GM21529 (cell line): ENCODE measurements at regions not wholly inside any gene's neighbourhood (a gene's known extent, or its start where the extent isn't known, plus 50 kb on each side); places are given as distances from the start of the nearest gene placed in this dataset.

ENCODE experiments used
- ATAC-seq: cut with Tn5 transposase; IDR thresholded peaks from one replicate; pipeline ENCODE4 v1.9.1; 2021; ENCODE audit not compliant: unreplicated experiment

DNA sequence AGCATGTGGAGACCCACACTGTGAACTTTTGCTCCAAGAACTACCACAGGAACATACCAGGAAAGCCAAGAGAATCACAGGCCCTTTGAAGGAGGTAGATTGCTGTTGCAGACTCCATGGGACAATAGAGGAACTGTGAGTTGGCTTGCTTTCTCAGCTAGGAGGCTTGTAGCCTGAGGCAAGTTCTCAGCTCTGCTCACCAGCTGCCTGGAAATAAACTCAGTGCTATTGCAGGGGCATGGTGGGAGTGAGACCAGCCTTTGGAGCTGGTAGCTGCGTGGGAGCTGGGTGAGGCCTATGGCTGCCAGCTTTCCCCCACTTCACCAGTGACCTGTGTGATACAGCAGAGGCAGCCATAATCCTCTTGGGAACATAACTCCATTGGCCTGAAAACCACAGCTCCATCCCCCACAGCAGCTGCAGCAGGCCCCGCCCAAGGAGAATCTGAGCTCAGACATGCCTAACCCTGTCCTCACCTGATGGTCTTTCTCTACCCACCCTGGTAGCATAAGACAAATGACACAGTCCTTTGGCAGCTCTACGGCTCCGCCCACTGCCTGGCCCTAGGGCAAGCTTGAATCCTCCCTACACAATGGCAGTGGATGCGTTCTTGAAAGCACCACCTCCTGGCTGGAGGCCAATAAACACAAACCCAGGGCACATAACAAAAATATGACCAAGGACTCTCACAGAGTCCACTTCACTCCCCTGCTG, 389.5 kb downstream of the KIF4B start:
- no peak for ATAC-seq

DNA sequence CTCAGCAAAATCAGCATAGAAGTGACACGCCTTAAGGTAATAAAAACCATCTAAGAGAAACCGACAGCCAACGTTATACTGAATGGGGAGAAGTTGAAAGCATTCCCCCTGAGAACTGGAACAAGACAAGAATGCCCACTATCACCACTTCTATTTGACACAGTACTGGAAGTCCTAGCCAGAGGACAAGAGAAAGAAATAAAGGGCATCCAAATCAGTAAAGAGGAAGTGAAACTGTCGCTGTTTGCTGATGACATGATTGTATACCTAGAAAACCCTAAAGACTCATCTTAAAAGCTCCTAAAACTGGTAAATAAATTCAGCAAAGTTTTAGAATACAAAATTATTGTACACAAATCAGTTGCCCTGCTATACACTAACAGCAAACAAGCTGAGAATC, 393.3 kb downstream of the KIF4B start:
- ATAC-seq: peak; percentile 48

DNA sequence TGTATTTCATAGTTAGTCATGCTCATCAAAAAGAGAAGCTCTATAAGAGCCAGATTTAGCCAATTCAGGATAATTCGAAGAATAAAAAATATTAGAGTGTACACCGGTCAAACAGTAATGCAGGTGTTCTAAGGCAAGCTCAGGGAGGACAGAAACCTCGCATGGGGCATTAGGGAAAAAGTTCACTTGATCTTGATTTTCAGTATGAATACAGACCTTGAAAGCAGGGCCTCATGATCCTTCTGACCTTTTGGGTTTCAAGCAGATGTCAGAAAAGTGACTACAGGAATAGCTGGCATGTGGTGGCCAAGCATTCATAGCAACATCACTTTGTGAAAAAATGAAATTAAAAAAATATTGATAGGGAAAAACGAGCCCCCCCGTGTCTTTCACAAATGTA, 394.9 kb downstream of the KIF4B start:
- no peak for ATAC-seq

GRCh38 chr5:155416765-155417164, 403.2 kb downstream of the KIF4B start:
- no peak for ATAC-seq

- no peak for ATAC-seq
Measured at GRCh38 chr5:155418960-155419579, 405.5 kb downstream of the KIF4B start.

- ATAC-seq: no peak
Measured at GRCh38 chr5:155430192-155430591, 416.6 kb downstream of the KIF4B start.

DNA sequence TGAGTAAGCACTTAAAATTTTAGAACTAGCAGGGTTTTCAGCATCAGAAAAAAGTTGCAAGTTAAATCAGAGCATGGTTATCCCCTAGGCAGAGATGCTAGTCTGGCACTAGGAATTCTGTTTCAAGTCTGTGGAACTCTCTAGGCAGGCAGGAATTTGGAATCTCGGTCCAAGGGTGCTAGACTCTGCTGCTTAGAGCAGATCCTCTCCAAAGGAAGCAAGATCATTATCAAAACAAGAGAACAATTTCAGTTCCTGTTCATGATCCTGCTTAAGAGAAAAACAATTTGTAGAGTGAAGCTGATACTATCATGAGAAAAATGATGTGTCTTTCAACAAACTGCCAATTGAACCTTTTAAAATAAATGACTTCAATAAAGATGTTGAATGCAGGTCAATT, 420.7 kb downstream of the KIF4B start:
- ATAC-seq: no peak

- ATAC-seq: no peak
Measured at GRCh38 chr5:155434681-155435080, 421.1 kb downstream of the KIF4B start.

DNA sequence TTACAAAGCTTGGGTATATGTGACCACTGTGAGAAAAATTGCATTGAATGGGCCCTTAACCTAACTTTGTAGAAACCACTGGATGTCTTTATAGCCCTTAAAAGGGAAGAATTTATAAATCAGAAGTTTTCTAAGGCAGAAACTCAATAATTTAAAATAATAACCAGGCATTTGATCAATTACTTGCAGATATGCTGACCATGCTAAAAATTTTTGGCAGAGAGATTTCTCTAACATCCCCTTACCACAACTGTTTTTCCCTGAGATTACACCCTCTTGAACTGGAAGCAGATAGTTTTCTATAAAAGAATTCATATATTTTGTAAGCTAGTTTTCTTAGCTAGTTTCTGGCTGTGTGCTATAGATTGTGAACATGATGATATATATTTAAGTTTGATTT, 428.3 kb downstream of the KIF4B start:
- no peak for ATAC-seq

- ATAC-seq: no peak
Measured at GRCh38 chr5:155451106-155451505, 437.6 kb downstream of the KIF4B start.

- no peak for ATAC-seq
Measured at GRCh38 chr5:155455791-155456514, 442.4 kb downstream of the KIF4B start.

- no peak for ATAC-seq
Measured at GRCh38 chr5:155459889-155460500, 446.4 kb downstream of the KIF4B start.

DNA sequence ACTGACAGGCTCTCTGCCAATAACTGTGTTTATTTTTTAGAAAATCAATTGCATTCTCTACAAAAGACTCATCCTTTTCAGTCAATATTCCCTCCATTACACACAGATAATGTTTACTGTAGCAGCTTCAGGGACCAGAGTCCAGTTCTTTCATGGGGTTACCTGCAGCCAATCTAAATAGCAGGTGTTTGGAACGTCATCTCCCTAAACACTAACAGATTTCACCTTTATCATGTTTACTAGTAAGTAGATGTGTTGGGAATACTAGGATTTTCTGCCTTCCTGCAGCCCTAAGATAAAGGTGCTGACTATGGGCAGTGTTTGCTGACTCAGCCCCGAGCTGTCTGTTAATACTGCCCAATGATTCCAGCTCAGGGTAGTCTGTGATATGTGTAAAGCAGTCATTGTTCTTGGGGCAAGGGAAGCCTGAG, 447.0 kb downstream of the KIF4B start:
- no peak for ATAC-seq

GRCh38 chr5:155461304-155461703, 447.7 kb downstream of the KIF4B start:
- no peak for ATAC-seq

GRCh38 chr5:155466851-155467250, 453.3 kb downstream of the KIF4B start:
- no peak for ATAC-seq

DNA sequence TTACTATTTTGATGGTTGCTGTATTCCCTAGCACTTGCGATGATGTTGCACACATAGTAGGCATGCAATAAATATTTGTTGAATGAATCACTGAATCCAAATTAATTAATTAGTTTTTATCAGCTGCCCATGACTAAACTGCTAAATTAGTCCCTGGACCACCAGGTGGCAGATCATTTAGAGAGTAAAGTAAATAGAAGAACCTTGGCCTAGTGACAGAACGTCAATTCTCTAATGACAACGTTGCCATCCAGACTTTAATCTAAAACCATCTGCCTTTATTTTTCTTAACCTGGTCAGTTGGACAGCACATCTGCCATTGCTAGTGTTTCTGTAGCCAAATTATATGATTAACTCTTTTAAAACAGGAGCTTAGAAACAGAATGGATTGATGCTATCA, 457.5 kb downstream of the KIF4B start:
- ATAC-seq: no peak

DNA sequence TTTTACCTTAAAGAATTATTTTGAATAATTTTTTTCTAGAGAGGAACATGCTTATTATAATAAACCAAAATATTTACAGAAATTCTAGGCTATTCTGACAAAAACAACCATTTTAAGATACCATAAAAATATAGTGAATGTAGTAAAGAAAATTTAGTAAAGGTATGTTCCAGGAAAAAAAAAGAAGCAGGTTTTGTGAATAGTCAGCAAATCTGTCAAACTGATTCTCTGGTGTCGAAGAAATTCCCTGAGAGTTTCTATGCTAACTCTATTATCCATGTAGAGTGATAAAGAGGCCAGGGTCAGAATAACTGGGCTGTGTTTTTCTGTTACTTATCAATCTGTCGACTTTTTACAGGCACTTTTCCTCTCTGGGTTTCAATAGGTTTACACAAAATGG, 459.2 kb downstream of the KIF4B start:
- ATAC-seq: no peak

GRCh38 chr5:155475318-155475717, 461.8 kb downstream of the KIF4B start:
- ATAC-seq: no peak

DNA sequence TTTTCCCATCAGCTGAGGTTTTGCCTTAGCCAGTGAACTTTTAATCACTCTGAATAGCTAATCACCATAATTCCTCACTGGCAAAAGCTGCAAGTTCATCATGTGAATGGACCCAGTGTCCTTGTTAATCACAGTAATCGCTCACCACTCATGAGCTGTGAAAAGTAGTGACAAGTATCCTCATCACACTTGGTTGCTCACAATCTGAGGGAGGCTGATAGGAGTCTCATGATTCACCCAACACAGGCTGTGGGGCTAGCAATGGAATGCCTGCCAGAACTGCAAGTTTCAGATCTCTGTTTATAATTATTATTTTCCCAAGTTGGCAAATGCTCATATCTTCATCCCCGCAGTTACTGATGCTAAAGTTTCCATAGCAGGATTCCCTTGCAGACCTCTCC, 467.2 kb downstream of the KIF4B start:
- no peak for ATAC-seq

DNA sequence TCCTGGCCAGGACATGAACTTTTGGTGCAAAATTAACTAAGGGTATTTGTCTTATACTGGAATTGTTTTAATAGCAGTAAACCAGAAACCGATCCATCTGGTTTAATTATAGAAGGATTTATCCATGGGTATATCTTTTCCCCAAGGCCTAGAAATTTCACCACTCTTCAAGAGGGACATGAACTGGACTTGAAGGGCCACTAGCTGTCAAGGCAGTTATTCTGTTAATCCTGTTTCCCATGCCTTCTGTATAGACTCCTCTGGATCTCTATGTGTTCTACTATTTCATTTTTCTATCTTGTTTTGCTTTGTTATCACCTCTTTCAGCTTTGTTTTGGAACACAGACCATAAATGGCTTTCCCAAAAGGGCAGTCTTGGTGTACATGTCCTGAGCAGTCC, 467.6 kb downstream of the KIF4B start:
- ATAC-seq: no peak

DNA sequence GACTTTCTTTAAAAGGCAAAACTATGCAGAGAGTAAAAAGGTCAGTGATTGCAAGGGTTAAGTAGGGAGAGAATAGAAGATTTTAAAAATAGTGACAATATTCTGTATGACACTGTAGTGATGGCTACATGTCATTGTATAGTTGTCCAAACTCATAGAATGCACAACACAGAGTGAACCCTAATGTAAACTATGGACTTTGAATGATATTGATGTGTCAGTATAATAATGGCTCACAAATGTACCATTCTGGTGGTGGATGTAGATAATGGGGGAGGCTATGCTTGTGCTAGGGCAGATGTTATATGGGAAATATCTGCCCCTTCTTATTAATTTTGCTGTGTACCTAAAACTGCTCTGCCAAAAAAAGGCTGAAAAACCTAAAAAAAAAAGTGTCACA, 468.9 kb downstream of the KIF4B start:
- ATAC-seq: no peak

DNA sequence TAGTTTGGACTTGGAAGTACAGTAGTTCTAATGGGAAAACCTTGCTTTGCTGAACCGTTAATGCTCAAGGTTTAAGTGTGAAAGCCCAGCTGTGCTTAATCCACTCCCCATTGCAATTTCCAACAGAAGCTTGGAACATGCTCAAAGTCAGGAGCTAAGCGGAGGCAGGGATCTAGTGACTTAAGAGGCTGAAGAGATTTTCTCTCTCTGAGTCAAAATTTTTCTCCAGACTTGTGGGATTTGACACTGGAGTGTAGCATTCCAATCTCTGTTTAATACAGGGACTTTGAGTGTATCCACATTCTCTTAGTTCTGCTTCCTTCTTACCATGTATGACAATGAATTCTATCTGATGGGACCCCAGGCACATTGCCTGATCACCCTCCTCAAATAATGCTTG, 471.8 kb downstream of the KIF4B start:
- no peak for ATAC-seq
